ENCODE measurements at regions not wholly inside any gene's neighbourhood (a gene's known extent, or its start where the extent isn't known, plus 50 kb on each side); places are given as distances from the start of the nearest gene placed in this dataset.

DNA sequence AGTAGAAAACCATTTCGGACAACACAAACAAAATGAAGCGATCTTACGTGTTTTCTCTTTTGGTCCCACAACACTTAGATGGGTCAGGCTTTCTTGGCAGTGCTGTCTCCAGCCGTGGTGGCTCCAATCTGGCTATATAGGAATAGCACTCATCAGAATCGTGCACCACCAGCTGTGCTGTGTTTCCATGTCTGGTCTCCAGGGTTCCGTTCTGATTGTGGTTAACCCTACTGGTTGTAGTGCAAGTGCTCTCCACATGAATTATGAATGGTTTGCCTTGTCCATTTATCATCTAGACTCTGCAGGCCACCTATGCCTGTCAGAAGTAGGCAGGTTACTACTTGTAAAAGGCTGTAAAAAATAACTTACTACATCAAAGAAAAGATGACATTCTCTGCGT is 536.3 kb downstream of the IQCM start:
- H3K27ac ChIP-seq: no peak overlapping the region
- no peaks in the 10 kb centered on the region for H3K4me1 ChIP-seq (ENCODE audit: low read depth, poor library complexity, severe bottlenecking)
- H3K9ac ChIP-seq: no peak overlapping the region
- no peak for TF ChIP-seq CTCF (conservative IDR thresholded peaks at IDR 0.05; ENCODE audit: low read depth, low read length)
- no peak overlapping the region for H3K4me2 ChIP-seq
- H3K79me2 ChIP-seq (ENCODE audit: insufficient read depth, low read depth): no peaks in the 10 kb centered on the region
- H2AFZ ChIP-seq (ENCODE audit: low read depth): no peak overlapping the region
- H3K36me3 ChIP-seq (ENCODE audit: insufficient read depth): no peaks in the 10 kb centered on the region
- no peak overlapping the region for H3K4me3 ChIP-seq (IDR thresholded peaks at IDR 0.05; ENCODE audit: insufficient read depth, low read depth, low read length)
- H4K20me1 ChIP-seq (ENCODE audit: insufficient read depth): no peaks in the 10 kb centered on the region
- no peaks in the 10 kb centered on the region for H3K27me3 ChIP-seq (ENCODE audit: insufficient read depth, low read depth)

GRCh38 chr4:149277705-149278104 is 537.9 kb downstream of the IQCM start:
- H3K79me2 ChIP-seq (ENCODE audit: insufficient read depth, low read depth): no peaks in the 10 kb centered on the region
- no peak overlapping the region for H3K4me2 ChIP-seq
- H4K20me1 ChIP-seq (ENCODE audit: insufficient read depth): no peaks in the 10 kb centered on the region
- no peaks in the 10 kb centered on the region for H3K4me1 ChIP-seq (ENCODE audit: low read depth, poor library complexity, severe bottlenecking)
- H3K36me3 ChIP-seq (ENCODE audit: insufficient read depth): no peaks in the 10 kb centered on the region
- no peaks in the 10 kb centered on the region for H3K27me3 ChIP-seq (ENCODE audit: insufficient read depth, low read depth)
- no peak overlapping the region for H3K27ac ChIP-seq
- H3K9ac ChIP-seq: no peak overlapping the region
- no peak overlapping the region for H3K4me3 ChIP-seq (IDR thresholded peaks at IDR 0.05; ENCODE audit: insufficient read depth, low read depth, low read length)
- no peak overlapping the region for H2AFZ ChIP-seq (ENCODE audit: low read depth)
- no peak for TF ChIP-seq CTCF (conservative IDR thresholded peaks at IDR 0.05; ENCODE audit: low read depth, low read length)

DNA sequence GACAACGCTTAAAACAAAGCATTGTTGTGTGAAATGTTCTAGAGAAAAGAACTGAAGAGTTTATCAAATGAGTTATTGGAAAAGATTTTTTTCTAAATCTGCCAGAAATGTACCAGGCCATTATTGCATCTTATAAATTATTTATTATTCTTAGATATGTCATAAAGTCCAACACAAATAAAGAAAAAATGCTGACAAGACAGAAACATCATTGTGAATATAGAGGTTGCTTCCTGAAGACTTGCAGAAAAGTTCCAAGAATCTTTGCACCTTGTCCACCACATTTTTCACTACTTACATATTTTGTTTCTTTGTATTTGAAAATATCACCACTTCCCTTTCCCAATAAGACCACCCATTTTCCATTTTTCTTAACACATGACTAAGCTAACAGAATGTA is 545.8 kb downstream of the IQCM start:
- Histone ChIP-seq H3K9ac (no peak overlapping the region), H3K79me2 (ENCODE audit: insufficient read depth, low read depth) (no peaks in the 10 kb centered on the region), H3K27me3 (ENCODE audit: insufficient read depth, low read depth) (no peaks in the 10 kb centered on the region), H2AFZ (ENCODE audit: low read depth) (no peak overlapping the region), H3K27ac (no peak overlapping the region), H3K4me2 (no peak overlapping the region), H4K20me1 (ENCODE audit: insufficient read depth) (no peaks in the 10 kb centered on the region), H3K4me1 (ENCODE audit: low read depth, poor library complexity, severe bottlenecking) (no peaks in the 10 kb centered on the region), H3K36me3 (ENCODE audit: insufficient read depth) (no peaks in the 10 kb centered on the region), H3K4me3 (IDR thresholded peaks at IDR 0.05; ENCODE audit: insufficient read depth, low read depth, low read length) (no peak overlapping the region)
- TF ChIP-seq CTCF (conservative IDR thresholded peaks at IDR 0.05; ENCODE audit: low read depth, low read length): no peak

GRCh38 chr4:149266301-149266700 is 549.3 kb downstream of the IQCM start:
- H4K20me1 ChIP-seq (ENCODE audit: insufficient read depth): no peaks in the 10 kb centered on the region
- no peak overlapping the region for H3K27ac ChIP-seq
- no peak overlapping the region for H3K4me2 ChIP-seq
- H3K9ac ChIP-seq: no peak overlapping the region
- no peak overlapping the region for H3K4me3 ChIP-seq (IDR thresholded peaks at IDR 0.05; ENCODE audit: insufficient read depth, low read depth, low read length)
- no peaks in the 10 kb centered on the region for H3K4me1 ChIP-seq (ENCODE audit: low read depth, poor library complexity, severe bottlenecking)
- no peaks in the 10 kb centered on the region for H3K27me3 ChIP-seq (ENCODE audit: insufficient read depth, low read depth)
- H3K79me2 ChIP-seq (ENCODE audit: insufficient read depth, low read depth): no peaks in the 10 kb centered on the region
- no peak for TF ChIP-seq CTCF (conservative IDR thresholded peaks at IDR 0.05; ENCODE audit: low read depth, low read length)
- H3K36me3 ChIP-seq (ENCODE audit: insufficient read depth): no peaks in the 10 kb centered on the region
- no peak overlapping the region for H2AFZ ChIP-seq (ENCODE audit: low read depth)

DNA sequence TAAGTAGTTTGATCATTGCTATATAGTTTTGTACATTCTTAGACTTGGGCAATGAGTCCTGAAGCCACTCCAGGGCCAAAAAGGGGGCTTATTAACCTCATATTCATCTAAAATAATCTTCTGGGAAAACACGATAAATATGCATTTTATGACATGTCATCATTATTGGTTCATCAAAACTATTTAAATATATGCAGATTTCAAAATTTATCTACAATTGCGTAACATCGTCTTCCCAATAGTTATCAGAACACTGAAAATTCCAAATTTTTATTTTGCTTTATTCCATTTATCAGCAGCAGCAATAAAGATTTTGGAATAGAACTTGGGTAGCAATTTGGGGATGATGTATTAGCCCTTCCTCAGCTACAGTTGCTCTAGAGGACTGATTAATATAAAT is 550.0 kb downstream of the IQCM start:
- Histone ChIP-seq H3K4me1 (ENCODE audit: low read depth, poor library complexity, severe bottlenecking) (no peaks in the 10 kb centered on the region), H2AFZ (ENCODE audit: low read depth) (no peak overlapping the region), H3K36me3 (ENCODE audit: insufficient read depth) (no peaks in the 10 kb centered on the region), H3K4me2 (no peak overlapping the region), H4K20me1 (ENCODE audit: insufficient read depth) (no peaks in the 10 kb centered on the region), H3K27ac (no peak overlapping the region), H3K79me2 (ENCODE audit: insufficient read depth, low read depth) (no peaks in the 10 kb centered on the region), H3K4me3 (IDR thresholded peaks at IDR 0.05; ENCODE audit: insufficient read depth, low read depth, low read length) (no peak overlapping the region), H3K27me3 (ENCODE audit: insufficient read depth, low read depth) (no peaks in the 10 kb centered on the region), H3K9ac (no peak overlapping the region)
- TF ChIP-seq CTCF (conservative IDR thresholded peaks at IDR 0.05; ENCODE audit: low read depth, low read length): no peak
